ENCODE measurements at regions not wholly inside any gene's neighbourhood (a gene's known extent, or its start where the extent isn't known, plus 50 kb on each side); places are given as distances from the start of the nearest gene placed in this dataset.

GRCh38 chr2:14273650-14274049 lies 358.9 kb upstream of the LRATD1 start:
- TF ChIP-seq PKNOX1 (IDR thresholded peaks at IDR 0.05) (no peak), FOXM1 (IDR thresholded peaks at IDR 0.05; ENCODE audit: borderline replicate concordance) (no peak), ELF4 (IDR thresholded peaks at IDR 0.05) (no peak), FOXK2 (IDR thresholded peaks at IDR 0.05) (no peak), HDGF (IDR thresholded peaks at IDR 0.05; ENCODE audit: borderline replicate concordance) (no peak), FOXA1 (IDR thresholded peaks at IDR 0.05) (no peak), SUZ12 (IDR thresholded peaks at IDR 0.05) (no peak), BHLHE40 (IDR thresholded peaks at IDR 0.05; ENCODE audit: borderline replicate concordance) (no peak), ZNF384 (IDR thresholded peaks at IDR 0.05) (no peak), SP1 (IDR thresholded peaks at IDR 0.05) (no peak), TARDBP (IDR thresholded peaks at IDR 0.05) (no peak), ARNT (IDR thresholded peaks at IDR 0.05) (no peak)

Data from HEK293T (cell line).